ENCODE measurements at regions not wholly inside any gene's neighbourhood (a gene's known extent, or its start where the extent isn't known, plus 50 kb on each side); places are given as distances from the start of the nearest gene placed in this dataset.
A peak's percentile ranks its signal among the peaks of the same experiment; 100 is the strongest.

DNA sequence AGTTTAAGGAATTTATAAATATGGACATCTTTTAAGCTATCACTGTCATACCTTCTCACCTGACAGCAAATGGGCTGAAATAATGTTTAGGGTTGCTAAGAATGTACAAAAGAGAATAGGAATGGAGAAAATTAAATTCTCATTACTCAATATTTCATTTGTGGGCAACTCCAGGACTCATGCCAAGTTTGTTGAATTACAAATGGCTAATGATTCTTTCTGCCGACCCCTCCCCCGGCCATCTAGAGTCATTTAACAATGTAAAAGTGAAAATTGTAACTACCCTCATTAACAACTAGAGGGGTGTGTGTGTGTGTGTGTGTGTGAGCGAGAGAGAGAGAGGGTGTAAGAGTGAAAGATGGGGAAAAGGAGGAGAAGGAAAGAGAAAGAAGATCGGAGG lies 708.5 kb upstream of the FAM98A start:
- Histone ChIP-seq H3K4me2 (no peak overlapping the region), H3K27me3 (no peaks in the 10 kb centered on the region), H3K27ac (no peak overlapping the region), H3K4me1 (no peaks in the 10 kb centered on the region), H3K36me3 (no peaks in the 10 kb centered on the region), H3K9me3 (no peaks in the 10 kb centered on the region), H3K9ac (no peak overlapping the region), H3K4me3 (no peak overlapping the region), H4K20me1 (no peaks in the 10 kb centered on the region)
- no peak for TF ChIP-seq Cebpa-rat (IDR thresholded peaks at IDR 0.05)

DNA sequence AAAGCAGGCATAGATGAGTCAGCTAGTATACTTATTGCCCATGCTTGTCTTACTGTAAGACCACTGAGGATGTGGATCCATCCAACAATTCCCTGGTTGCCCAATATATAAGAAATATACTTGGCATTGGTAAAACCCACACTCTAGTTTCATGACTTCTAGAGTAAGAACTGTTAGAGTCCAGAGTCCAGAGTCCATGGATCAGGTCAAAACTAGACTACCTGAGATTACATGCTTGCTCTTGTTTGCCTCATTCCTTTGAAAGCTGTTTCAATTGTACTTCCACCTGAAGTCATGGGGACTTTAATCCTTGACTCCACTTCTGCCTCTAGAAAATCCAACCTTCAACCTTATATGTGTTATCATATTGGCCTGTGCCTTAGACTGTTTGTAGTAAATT lies 707.6 kb upstream of the FAM98A start:
- Histone ChIP-seq H3K27ac (no peak overlapping the region), H3K4me1 (no peaks in the 10 kb centered on the region), H3K4me2 (no peak overlapping the region), H3K36me3 (no peaks in the 10 kb centered on the region), H4K20me1 (no peaks in the 10 kb centered on the region), H3K27me3 (no peaks in the 10 kb centered on the region), H3K4me3 (no peak overlapping the region), H3K9me3 (no peaks in the 10 kb centered on the region), H3K9ac (no peak overlapping the region)
- no peak for TF ChIP-seq Cebpa-rat (IDR thresholded peaks at IDR 0.05)

DNA sequence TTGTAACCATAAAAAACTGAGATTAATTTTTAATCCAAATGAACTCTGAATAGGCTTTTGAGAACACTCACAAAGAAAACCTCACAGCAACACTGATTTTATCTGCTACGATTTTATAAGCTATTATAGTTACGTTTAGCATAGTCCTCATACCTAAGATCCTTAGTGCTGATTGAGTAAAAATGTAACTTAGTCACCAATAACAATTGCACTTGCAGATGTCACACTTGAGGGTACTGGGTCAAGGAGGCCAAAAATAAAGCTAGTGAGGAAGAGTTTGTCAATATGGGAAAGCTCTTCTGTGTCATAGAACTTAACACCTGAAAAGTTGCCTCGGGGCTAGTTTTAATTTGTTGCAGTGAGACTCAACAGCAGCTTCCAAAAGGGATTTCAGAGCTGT lies 706.5 kb upstream of the FAM98A start:
- Histone ChIP-seq H3K4me1 (no peaks in the 10 kb centered on the region), H3K27ac (no peak overlapping the region), H3K4me2 (no peak overlapping the region), H3K9ac (no peak overlapping the region), H3K9me3 (no peaks in the 10 kb centered on the region), H3K36me3 (no peaks in the 10 kb centered on the region), H3K4me3 (no peak overlapping the region), H3K27me3 (no peaks in the 10 kb centered on the region), H4K20me1 (no peaks in the 10 kb centered on the region)
- TF ChIP-seq Cebpa-rat (IDR thresholded peaks at IDR 0.05) = no peak

DNA sequence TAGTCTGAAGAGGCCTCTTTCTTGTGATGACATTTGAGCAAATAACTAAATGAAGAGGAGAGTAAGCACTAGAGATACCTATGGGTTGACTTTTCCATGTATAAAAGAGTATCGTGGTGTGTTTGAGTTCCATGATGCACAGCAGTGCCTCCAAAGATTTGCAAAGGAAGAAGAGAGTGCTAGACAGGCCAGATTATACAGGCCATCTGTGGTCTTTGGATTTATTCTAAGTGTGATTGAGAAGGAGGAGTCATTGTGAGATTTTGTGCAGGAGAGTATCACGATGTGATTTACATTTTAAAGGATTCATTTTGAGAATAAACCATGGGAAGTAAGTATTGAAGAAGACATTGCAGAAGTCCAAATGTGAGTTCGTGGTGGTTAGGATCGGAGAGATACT lies 695.9 kb upstream of the FAM98A start:
- Histone ChIP-seq H3K4me3 (no peak overlapping the region), H3K36me3 (no peaks in the 10 kb centered on the region), H3K9me3 (no peaks in the 10 kb centered on the region), H4K20me1 (no peaks in the 10 kb centered on the region), H3K9ac (no peak overlapping the region), H3K27ac (no peak overlapping the region), H3K27me3 (no peaks in the 10 kb centered on the region), H3K4me1 (peaks cover 6% of the 10 kb centered on the region; the same call in 1 of the 2 replicates), H3K4me2 (no peak overlapping the region)
- TF ChIP-seq Cebpa-rat (IDR thresholded peaks at IDR 0.05) = no peak

DNA sequence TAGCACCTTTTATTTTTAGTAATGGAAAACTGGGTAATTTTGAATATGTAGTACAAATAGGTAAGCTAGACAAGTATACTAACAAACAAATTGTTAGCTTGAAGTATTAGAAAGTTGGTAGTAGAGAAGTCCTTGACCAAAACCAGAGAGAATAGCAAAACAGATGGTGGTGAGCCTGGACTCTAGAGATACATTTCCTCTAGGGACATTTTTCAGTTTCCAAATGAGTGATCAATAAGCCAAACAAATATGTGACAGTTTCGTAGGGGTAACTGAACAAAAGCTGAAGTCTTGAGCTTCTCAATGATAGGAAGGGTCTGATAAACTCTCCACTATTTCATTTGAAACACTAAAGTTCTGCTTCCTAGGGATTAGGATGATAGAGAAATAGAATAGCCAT lies 692.0 kb upstream of the FAM98A start:
- no peaks in the 10 kb centered on the region for H3K27me3 ChIP-seq
- no peaks in the 10 kb centered on the region for H3K9me3 ChIP-seq
- TF ChIP-seq Cebpa-rat (IDR thresholded peaks at IDR 0.05) = no peak
- H3K4me3 ChIP-seq = no peak overlapping the region
- no peaks in the 10 kb centered on the region for H4K20me1 ChIP-seq
- peaks cover 6% of the 10 kb centered on the region; the same call in 1 of the 2 replicates for H3K4me1 ChIP-seq
- no peaks in the 10 kb centered on the region for H3K36me3 ChIP-seq
- H3K27ac ChIP-seq = no peak overlapping the region
- peak overlapping the region; percentile 30 for H3K4me2 ChIP-seq
- H3K9ac ChIP-seq = no peak overlapping the region

DNA sequence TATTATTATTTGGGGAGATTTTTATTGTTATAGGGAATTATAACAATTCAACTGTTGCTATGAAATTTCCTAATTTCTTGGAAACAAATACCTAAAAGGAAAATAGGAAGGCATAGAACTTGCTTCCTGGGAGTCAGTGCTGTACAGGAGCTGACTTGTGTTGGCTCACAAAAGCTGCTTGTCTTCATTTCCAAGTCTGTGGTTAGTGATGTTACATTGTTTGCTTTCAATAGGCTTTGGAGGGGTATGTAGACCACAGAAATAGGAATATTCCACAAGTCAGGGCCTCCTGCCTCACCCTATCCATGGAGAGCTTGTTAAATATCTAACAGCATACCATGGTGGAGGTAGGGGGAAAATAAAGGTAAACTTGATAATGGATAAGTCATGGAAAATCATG lies 688.9 kb upstream of the FAM98A start:
- Histone ChIP-seq H3K27ac (no peak overlapping the region), H3K4me2 (no peak overlapping the region), H3K4me1 (peaks cover 6% of the 10 kb centered on the region; the same call in 1 of the 2 replicates), H3K27me3 (no peaks in the 10 kb centered on the region), H4K20me1 (no peaks in the 10 kb centered on the region), H3K9me3 (no peaks in the 10 kb centered on the region), H3K36me3 (no peaks in the 10 kb centered on the region), H3K4me3 (no peak overlapping the region), H3K9ac (no peak overlapping the region)
- TF ChIP-seq Cebpa-rat (IDR thresholded peaks at IDR 0.05) = no peak

DNA sequence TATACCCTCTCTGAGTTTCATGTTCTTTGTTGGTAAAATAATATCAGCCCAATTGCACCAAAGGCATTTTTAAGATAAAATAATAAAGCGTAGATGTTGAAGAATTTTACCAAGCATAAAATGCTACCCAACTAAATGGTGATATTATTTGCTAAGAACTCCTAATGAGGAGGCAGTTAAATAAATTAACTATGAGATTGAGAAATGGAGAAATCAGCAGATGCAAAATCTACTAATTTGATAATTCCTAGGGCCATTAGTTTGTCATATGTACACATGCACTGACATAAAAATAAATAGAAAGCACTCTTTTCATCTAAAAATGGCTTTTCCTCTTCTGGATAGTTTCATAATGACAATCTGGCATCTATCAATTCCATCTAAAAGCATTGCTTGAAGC lies 681.5 kb upstream of the FAM98A start:
- no peak overlapping the region for H3K4me3 ChIP-seq
- H3K9me3 ChIP-seq = no peaks in the 10 kb centered on the region
- no peak for TF ChIP-seq Cebpa-rat (IDR thresholded peaks at IDR 0.05)
- no peak overlapping the region for H3K27ac ChIP-seq
- no peaks in the 10 kb centered on the region for H4K20me1 ChIP-seq
- no peaks in the 10 kb centered on the region for H3K36me3 ChIP-seq
- H3K4me2 ChIP-seq = no peak overlapping the region
- H3K4me1 ChIP-seq = no peaks in the 10 kb centered on the region
- H3K9ac ChIP-seq = no peak overlapping the region
- no peaks in the 10 kb centered on the region for H3K27me3 ChIP-seq

DNA sequence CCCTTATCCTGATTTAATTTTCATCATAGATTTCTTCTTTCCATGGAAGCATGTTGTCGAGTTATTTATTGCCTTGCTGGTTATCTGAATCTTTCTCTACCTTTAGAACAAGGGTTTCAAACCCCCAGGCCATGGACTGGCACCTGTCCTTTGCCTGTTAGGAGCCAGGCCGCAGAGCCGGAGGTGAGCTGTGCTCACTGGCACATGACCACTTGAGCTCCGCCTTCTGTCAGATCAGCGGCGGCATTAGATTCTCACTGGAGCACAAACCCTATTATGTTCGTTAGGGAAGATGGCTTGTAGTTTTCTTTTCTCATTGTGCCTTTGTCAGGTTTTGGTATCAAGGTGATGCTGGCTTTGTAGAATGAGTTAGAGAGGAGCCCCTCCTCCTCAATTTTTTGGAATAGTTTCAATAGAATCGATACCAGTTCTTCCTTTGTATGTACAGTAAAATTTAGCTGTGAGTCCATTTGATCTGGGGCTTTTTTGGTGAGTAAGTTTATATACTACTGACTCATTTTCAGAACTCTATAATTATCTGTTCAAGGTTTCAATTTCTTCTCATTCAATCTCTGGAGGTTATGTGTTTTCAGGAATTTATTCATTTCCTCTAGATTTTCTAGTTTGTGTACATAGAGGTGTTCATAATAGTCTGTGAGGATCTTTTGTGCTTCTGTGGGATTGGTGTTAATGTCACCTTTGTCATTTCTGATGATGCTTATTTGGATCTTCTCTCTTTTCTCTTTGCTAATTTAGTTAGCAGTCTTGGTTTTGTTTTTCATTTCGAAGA lies 668.0 kb upstream of the FAM98A start:
- Histone ChIP-seq H3K4me3 (no peak overlapping the region), H4K20me1 (no peaks in the 10 kb centered on the region), H3K36me3 (no peaks in the 10 kb centered on the region), H3K27ac (no peak overlapping the region), H3K4me2 (no peak overlapping the region), H3K27me3 (no peaks in the 10 kb centered on the region), H3K4me1 (no peaks in the 10 kb centered on the region), H3K9ac (no peak overlapping the region), H3K9me3 (no peaks in the 10 kb centered on the region)
- TF ChIP-seq Cebpa-rat (IDR thresholded peaks at IDR 0.05) = no peak

DNA sequence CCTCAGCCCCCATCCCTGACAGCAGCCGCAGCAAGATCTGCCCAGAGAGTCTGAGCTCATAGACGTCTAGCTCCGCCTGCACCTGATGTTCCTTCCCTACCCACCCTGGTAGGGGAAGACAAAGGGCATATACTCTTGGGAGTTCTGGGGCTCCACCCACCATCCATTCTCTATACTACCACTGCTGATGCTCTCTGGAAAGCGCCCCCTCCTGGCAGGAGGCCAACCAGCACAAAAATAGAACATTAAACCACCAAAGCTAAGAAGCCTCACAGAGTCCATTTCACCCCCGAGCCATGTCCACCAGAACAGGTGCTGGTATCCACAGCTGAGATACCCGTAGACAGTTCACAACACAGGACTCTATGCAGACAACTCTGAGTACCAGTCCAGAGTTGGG lies 662.6 kb upstream of the FAM98A start:
- H3K4me3 ChIP-seq = no peak overlapping the region
- H3K27ac ChIP-seq = no peak overlapping the region
- no peaks in the 10 kb centered on the region for H4K20me1 ChIP-seq
- no peaks in the 10 kb centered on the region for H3K36me3 ChIP-seq
- H3K4me1 ChIP-seq = no peaks in the 10 kb centered on the region
- H3K4me2 ChIP-seq = no peak overlapping the region
- no peak for TF ChIP-seq Cebpa-rat (IDR thresholded peaks at IDR 0.05)
- H3K9me3 ChIP-seq = no peaks in the 10 kb centered on the region; the same call in 1 of the 2 replicates
- no peak overlapping the region for H3K9ac ChIP-seq
- no peaks in the 10 kb centered on the region for H3K27me3 ChIP-seq

DNA sequence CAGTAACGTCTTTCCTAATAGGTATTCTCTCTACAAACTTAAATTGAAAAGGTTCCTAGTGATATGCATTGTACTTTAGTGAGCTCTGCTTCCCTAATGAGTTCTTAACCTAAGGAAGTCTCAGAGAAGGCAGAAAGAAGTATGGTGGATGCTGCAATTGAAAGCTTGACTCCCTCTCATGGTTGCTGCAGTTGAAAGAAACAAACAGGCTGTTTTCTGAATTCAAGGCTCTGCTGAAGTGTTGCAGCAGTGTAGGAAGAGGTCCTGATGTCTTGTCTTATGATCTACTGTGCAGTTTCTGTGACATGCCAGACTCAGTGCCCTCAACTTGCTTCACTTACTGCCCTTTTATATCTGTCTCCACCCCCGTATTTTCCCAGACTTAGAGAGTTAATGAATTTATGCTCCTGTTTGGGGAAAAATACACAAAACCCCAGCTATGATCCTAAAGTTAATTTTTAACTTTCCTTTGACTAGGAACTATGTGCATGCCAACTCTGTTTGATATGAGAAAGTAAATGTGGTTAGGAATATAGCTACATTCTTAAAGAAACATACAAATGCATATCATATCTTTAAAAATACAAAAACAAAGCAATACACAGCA lies 655.3 kb upstream of the FAM98A start:
- H3K9ac ChIP-seq = no peak overlapping the region
- no peak for TF ChIP-seq Cebpa-rat (IDR thresholded peaks at IDR 0.05)

More for the DNA sequence above, 655.3 kb upstream of the FAM98A start:
- Histone ChIP-seq H3K4me3 (no peak overlapping the region), H3K9me3 (no peaks in the 10 kb centered on the region), H4K20me1 (no peaks in the 10 kb centered on the region), H3K4me2 (no peak overlapping the region), H3K4me1 (no peaks in the 10 kb centered on the region), H3K27ac (no peak overlapping the region), H3K27me3 (no peaks in the 10 kb centered on the region), H3K36me3 (no peaks in the 10 kb centered on the region)

Data from BLaER1 (cell line).